ENCODE measurements at regions not wholly inside any gene's neighbourhood (a gene's known extent, or its start where the extent isn't known, plus 50 kb on each side); places are given as distances from the start of the nearest gene placed in this dataset.
A peak's percentile ranks its signal among the peaks of the same experiment; 100 is the strongest.

DNA sequence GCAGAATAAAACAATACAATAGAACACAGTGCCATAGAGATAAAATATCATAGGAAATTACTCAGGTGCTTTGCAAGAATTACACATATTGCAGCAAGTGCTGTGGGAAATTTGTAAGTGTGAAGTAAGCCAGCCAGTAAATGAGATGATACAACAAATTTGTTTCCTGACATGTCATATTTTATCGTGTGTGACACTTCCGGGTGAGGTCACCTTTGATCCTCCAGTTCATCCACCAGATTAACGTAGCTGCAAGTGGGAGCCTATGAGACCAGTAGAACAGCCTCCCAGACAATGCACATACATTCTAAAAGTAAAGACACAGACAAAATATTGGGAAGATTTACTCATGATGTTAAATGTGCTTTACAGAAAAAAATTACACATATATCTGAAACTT is 72.2 kb downstream of the PRDM9 start:
- no peak for DNase-seq (ENCODE audit: low read depth)

- no peak for DNase-seq (ENCODE audit: low read depth)
Observed at GRCh38 chr5:23583081-23583480, 75.7 kb downstream of the PRDM9 start.

DNA sequence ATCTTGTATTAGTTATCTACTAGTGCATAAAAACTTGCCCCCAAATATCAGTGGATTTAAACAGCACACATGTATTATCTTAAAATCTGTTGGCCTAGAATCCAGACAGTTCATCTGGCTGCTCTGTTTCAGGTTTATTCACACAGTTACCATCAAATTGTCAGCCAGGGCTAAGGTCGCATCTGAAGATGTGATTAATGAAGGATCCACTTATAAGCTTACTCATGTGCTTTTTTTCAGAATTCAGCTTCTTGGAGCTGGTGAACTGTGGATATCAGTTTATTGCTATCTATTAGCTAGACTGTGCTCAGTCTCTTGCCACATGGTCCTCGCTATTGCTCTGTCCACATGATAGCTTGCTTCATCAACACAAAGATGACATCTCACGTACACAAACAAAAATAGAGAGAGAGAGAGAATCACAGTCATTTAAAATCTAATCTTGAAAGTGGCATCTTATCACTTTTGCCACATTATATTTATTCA is 81.5 kb downstream of the PRDM9 start:
- DNase-seq (ENCODE audit: low read depth), result no peak

GRCh38 chr5:23591250-23591649 is 83.8 kb downstream of the PRDM9 start:
- no peak for DNase-seq (ENCODE audit: low read depth)

GRCh38 chr5:23606927-23607326 is 99.5 kb downstream of the PRDM9 start:
- no peak for DNase-seq (ENCODE audit: low read depth)

DNA sequence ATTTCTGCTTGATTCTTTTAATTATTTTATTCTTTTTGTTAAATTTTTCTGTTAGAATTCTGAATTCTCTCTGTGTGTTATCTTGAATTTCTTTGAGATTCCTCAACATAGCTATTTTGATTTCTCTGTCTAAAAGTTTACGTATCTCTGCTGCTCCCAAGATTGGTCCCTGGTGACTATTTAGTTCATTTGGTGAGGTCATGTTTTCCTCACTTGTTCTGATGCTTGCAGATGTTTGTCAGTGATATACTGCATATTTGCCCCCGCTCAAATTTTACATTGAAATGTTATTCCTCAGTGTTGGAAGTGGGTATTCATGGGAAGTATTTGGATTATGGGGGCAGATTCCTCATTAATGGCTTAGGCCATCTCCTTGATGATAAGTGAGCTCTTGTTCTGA is 105.3 kb downstream of the PRDM9 start:
- DNase-seq (ENCODE audit: low read depth), result no peak

DNA sequence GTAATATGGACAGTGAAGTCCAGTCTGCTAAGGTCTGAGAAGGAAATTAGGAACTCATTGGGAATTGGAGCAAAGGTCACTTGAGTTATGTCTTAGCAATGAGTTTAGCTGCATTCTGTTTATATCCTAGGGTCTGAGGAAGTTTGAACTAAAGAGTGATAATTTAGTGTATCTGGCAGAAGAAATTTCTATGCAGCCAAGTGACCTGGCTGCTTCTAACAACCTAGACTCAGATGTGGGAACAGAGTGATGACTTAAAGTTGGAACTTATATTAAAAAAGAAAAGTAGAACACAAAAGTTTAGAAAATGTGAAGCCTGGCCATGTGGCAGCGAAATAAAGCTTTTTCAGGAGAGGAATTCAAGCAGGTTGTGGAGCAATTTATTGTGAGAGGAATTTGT is 106.2 kb downstream of the PRDM9 start:
- DNase-seq (ENCODE audit: low read depth), result no peak

DNA sequence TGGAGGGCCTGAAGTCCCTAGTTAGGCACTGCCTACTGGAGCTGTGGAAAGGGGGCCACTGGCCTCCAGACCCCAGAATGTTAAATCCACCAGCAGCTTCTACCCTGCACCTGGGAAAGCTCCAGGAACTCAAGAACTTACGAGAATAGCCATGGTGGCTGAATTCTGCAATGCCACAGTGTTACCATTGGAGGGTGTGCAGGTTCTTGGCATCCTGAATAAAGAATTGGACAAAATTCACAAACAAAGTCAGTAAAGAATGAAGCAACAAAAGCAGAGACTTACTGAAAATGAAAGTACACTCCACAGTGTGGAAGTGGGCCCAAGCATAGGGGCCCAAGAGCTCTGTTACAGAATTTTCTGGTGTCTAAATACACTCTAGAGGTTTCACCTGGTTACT is 107.0 kb downstream of the PRDM9 start:
- DNase-seq (ENCODE audit: low read depth), result no peak

DNA sequence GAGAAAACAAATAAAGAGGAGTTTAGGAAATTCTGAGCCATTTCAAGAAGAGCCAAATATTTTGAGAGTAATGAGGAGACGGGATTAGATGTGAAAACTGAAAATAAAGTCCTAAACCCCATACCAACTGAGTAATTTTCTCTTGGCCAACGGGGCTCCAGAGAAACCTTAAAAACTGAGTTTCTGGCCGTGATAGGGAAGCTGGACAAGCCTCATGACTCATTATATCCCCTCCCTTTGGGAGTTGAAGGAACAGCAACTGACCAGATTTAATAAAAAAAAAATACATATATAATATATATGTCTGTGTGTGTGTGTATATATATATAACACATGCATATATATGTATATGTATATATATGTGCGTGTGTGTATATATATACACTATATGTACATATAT is 119.6 kb downstream of the PRDM9 start:
- no peak for DNase-seq (ENCODE audit: low read depth)

GRCh38 chr5:23627976-23628375 is 120.6 kb downstream of the PRDM9 start:
- no peak for DNase-seq (ENCODE audit: low read depth)

GRCh38 chr5:23629396-23629795 is 122.0 kb downstream of the PRDM9 start:
- DNase-seq (ENCODE audit: low read depth), result no peak

DNA sequence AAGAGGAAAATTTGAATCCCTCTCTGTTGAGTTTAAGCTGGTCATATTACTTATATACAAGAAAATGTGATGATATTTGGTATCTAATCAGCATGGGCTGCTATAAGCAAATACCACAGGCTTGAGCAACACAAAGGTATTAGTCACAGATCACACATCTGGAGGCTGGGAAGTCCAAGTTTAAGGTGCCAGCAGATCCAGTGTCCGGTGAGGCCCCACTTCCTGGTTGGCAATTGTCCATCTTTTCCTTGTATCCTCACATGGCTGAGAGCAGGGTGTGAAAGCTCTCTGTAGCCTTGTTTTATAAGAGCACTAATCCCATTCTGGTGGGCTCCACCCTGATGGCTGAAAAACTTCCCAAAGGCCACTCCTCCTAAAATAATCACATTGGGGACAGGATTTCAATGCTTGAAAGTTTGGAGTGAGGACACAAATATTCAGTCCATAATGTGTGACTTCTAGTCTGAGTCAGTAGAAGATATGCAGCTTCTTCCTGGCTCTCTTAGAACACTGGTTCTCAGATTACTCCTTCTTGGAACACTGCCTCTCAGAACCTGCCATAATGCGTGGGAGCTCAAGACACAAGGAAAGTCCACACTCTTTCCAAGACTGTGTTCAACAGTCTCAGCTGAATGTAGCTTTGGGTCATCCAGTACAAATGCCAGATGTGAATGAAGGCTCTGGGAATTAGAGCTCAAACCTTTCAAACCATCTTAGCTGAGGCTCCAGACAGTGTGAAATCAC is 124.1 kb downstream of the PRDM9 start:
- DNase-seq (ENCODE audit: low read depth), result peak; percentile 15

- DNase-seq (ENCODE audit: low read depth), result no peak
Observed at GRCh38 chr5:23635938-23636337, 128.5 kb downstream of the PRDM9 start.

DNA sequence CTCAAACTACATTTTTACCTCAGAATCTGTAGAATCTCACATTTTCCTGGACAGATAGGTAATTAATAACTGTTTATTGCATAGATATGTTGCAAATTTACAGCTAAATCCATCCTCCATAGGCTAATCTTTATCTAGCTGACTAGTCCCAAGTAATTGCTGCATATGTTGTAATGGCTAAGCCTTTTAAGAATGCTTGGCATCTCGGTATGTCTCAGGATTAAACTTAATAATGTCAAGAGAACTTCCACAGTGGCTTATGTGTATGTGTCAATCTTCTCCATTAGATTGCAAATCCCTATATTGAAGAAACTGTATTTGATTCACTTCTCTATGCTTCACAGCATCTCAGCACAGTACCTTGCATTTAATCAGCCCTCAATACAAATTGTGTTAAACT is 131.9 kb downstream of the PRDM9 start:
- no peak for DNase-seq (ENCODE audit: low read depth)

DNA sequence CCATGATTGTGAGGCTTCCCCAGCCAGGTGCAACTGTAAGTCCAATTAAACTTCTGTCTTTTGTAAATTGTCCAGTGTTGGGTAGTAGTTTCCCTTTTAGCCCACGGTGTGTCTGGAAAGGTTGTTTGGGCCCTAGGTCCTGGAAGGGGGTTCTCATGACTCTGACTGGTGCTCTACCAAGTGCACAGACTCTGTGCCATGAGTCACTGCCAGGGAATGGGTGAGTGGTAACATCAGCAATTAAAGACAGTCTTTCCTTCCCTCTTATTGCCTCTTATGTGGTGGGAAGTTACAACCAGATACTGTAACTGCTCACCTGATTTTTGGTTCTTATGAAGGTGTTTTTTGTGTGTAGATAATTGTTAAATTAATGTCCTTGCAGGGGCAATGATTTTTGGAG is 141.2 kb downstream of the PRDM9 start:
- DNase-seq (ENCODE audit: low read depth), result no peak

GRCh38 chr5:23649594-23649993 is 142.2 kb downstream of the PRDM9 start:
- DNase-seq (ENCODE audit: low read depth), result no peak

GRCh38 chr5:23655674-23656073 is 148.3 kb downstream of the PRDM9 start:
- DNase-seq (ENCODE audit: low read depth), result no peak

- DNase-seq (ENCODE audit: low read depth), result no peak
Observed at GRCh38 chr5:23675456-23675855, 168.0 kb downstream of the PRDM9 start.

DNA sequence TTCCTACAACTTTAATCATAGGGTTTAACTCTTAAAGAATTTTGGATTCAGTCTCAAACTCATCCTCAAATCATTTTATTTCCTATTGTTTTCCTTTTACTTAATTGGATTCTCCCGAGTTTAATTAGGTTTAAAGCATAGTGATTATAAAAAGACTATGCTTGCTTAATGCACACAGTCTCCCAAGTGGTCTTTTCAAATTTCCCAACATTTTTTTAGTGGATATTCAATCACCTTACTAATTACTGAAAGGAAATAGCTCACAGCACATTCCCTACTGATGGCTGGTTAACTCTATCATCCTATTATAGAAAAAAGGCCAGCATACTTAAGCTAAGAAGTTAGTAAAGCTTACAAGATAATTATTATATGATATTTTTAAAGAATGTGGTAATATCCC is 170.6 kb downstream of the PRDM9 start:
- no peak for DNase-seq (ENCODE audit: low read depth)

- DNase-seq (ENCODE audit: low read depth), result no peak
Observed at GRCh38 chr5:23684103-23684502, 176.7 kb downstream of the PRDM9 start.

- DNase-seq (ENCODE audit: low read depth), result no peak
Observed at GRCh38 chr5:23703940-23704855, 196.8 kb downstream of the PRDM9 start.

- no peak for DNase-seq (ENCODE audit: low read depth)
Observed at GRCh38 chr5:23717486-23717885, 210.1 kb downstream of the PRDM9 start.

GRCh38 chr5:23718564-23718963 is 211.2 kb downstream of the PRDM9 start:
- no peak for DNase-seq (ENCODE audit: low read depth)

Measured in stromal cell of bone marrow (primary cell).